ENCODE measurements at regions not wholly inside any gene's neighbourhood (a gene's known extent, or its start where the extent isn't known, plus 50 kb on each side); places are given as distances from the start of the nearest gene placed in this dataset.

DNA sequence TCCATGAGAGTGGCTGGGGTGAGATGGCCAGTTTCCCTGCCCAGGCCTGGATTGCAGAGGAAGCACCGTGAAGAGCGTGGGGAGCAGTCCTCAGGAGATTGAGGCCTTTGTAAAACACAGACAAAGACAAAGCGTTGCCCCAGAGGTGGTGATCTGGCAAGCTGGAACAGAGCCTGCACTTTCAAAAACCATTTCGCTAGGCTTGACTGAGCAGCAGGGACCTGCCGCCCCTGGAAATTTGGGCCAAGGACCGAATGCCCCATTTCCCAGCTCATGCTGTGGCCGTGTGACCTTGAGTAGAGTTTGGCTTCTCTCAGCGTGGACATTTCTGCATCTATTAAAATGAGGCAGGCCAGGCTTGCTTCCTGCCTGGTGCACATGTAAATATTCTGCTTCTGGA, 381.4 kb downstream of the BCOR start:
- no peaks in the 10 kb centered on the region for H3K4me1 ChIP-seq
- peak overlapping the region in 1 of 4 donors; percentile 2 for H3K27ac ChIP-seq
- intact Hi-C loops (cut with DNase I; ENCODE audit: low total_unique reads) (no loop called here), in situ Hi-C loops (cut with MboI; ENCODE audit: low pct_ligation_motif_present in 1 of 4, low pct_unique_long_range_greater_than_20kb in 1 of 4, low sequenced_read_pairs in 3 of 4) (no loop called here)
- no peaks in the 10 kb centered on the region for H3K9me3 ChIP-seq
- H3K4me3 ChIP-seq, result no peak overlapping the region
- H3K27me3 ChIP-seq, result no peaks in the 10 kb centered on the region
- TF ChIP-seq, protein P1, sequence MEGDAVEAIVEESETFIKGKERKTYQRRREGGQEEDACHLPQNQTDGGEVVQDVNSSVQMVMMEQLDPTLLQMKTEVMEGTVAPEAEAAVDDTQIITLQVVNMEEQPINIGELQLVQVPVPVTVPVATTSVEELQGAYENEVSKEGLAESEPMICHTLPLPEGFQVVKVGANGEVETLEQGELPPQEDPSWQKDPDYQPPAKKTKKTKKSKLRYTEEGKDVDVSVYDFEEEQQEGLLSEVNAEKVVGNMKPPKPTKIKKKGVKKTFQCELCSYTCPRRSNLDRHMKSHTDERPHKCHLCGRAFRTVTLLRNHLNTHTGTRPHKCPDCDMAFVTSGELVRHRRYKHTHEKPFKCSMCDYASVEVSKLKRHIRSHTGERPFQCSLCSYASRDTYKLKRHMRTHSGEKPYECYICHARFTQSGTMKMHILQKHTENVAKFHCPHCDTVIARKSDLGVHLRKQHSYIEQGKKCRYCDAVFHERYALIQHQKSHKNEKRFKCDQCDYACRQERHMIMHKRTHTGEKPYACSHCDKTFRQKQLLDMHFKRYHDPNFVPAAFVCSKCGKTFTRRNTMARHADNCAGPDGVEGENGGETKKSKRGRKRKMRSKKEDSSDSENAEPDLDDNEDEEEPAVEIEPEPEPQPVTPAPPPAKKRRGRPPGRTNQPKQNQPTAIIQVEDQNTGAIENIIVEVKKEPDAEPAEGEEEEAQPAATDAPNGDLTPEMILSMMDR (IDR thresholded peaks at IDR 0.05), result no peak
- TF ChIP-seq EP300 (IDR thresholded peaks at IDR 0.05; ENCODE audit: low read depth) (no peak), POLR2AphosphoS5 (IDR thresholded peaks at IDR 0.05) (no peak), POLR2A (IDR thresholded peaks at IDR 0.05) (no peak)
- no peaks in the 10 kb centered on the region for H3K36me3 ChIP-seq
- DNase-seq, result no peak
- WGBS, 2 donors (ENCODE audit: low coverage in 1 of 2), result 75% methylated on average over 8 of the region's 8 CpGs; no CpG with 5 or more reads in 1 of the 2 donors

- no peak for TF ChIP-seq POLR2A (IDR thresholded peaks at IDR 0.05)
- no peak for TF ChIP-seq POLR2AphosphoS5 (IDR thresholded peaks at IDR 0.05)
- TF ChIP-seq, protein P1 (IDR thresholded peaks at IDR 0.05), result no peak
- TF ChIP-seq EP300 (IDR thresholded peaks at IDR 0.05; ENCODE audit: low read depth), result no peak
- in situ Hi-C loops (cut with MboI; ENCODE audit: low pct_ligation_motif_present in 1 of 4, low pct_unique_long_range_greater_than_20kb in 1 of 4, low sequenced_read_pairs in 3 of 4) (no loop called here), intact Hi-C loops (cut with DNase I; ENCODE audit: low total_unique reads) (no loop called here)
- Histone ChIP-seq H3K4me3 (no peak overlapping the region), H3K27ac (peak overlapping the region in 1 of 4 donors; percentile 2), H3K4me1 (peaks cover 0 to 2% (median 0%) of the 10 kb centered on the region in 4 donors), H3K36me3 (no peaks in the 10 kb centered on the region), H3K27me3 (no peaks in the 10 kb centered on the region), H3K9me3 (no peaks in the 10 kb centered on the region)
- 75% methylated on average over 6 of the region's 6 CpGs; no CpG with 5 or more reads in 1 of the 2 donors for WGBS, 2 donors (ENCODE audit: low coverage in 1 of 2)
- no peak for DNase-seq
Measured at GRCh38 chrX:39716802-39717540, 380.8 kb downstream of the BCOR start.

- Histone ChIP-seq H3K4me1 (peaks cover 0 to 4% (median 0%) of the 10 kb centered on the region in 4 donors), H3K4me3 (no peak overlapping the region), H3K9me3 (no peaks in the 10 kb centered on the region), H3K36me3 (no peaks in the 10 kb centered on the region), H3K27me3 (no peaks in the 10 kb centered on the region), H3K27ac (no peak overlapping the region)
- TF ChIP-seq POLR2A (IDR thresholded peaks at IDR 0.05), result no peak
- in situ Hi-C loops (cut with MboI; ENCODE audit: low pct_ligation_motif_present in 1 of 4, low pct_unique_long_range_greater_than_20kb in 1 of 4, low sequenced_read_pairs in 3 of 4), result no loop called here
- intact Hi-C loops (cut with DNase I; ENCODE audit: low total_unique reads), result no loop called here
- no peak for DNase-seq
- WGBS, 2 donors (ENCODE audit: low coverage in 1 of 2), result 39% methylated on average over 2 of the region's 2 CpGs; no CpG with 5 or more reads in 1 of the 2 donors
Measured at GRCh38 chrX:39718981-39719380, 378.8 kb downstream of the BCOR start.

DNA sequence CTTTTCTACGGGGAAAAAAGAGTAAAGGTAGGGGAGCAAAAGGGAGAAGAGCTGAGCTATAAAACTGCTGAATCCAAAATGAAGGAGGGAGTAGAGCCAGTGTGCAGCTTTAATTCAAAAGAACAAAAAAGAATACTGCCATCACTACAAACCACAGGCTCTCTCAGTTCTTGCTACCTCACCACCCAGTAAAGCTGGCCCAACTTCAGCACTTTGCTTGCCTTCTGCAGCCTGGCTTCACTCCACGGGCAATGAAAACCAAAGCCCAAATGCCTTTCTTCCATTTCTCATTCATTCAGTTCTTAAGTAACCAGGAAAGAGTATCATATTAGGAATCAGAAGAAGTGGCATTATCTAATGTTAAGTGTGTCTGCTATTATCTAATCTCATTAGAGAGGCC, 376.8 kb downstream of the BCOR start:
- TF ChIP-seq EP300 (IDR thresholded peaks at IDR 0.05; ENCODE audit: low read depth) (no peak), POLR2A (IDR thresholded peaks at IDR 0.05) (no peak), POLR2AphosphoS5 (IDR thresholded peaks at IDR 0.05) (no peak)
- TF ChIP-seq, protein P1 (IDR thresholded peaks at IDR 0.05), result no peak
- no peak overlapping the region for H3K4me3 ChIP-seq
- intact Hi-C loops (cut with DNase I; ENCODE audit: low total_unique reads) (no loop called here), in situ Hi-C loops (cut with MboI; ENCODE audit: low pct_ligation_motif_present in 1 of 4, low pct_unique_long_range_greater_than_20kb in 1 of 4, low sequenced_read_pairs in 3 of 4) (no loop called here)
- peaks cover 0 to 11% (median 0%) of the 10 kb centered on the region in 4 donors for H3K4me1 ChIP-seq
- DNase-seq, result no peak
- no peak overlapping the region for H3K27ac ChIP-seq
- H3K27me3 ChIP-seq, result no peaks in the 10 kb centered on the region
- H3K36me3 ChIP-seq, result no peaks in the 10 kb centered on the region
- 72 to 80% methylated on average over 1 to 2 of the region's 2 CpGs for WGBS, 2 donors (ENCODE audit: low coverage in 1 of 2)
- H3K9me3 ChIP-seq, result no peaks in the 10 kb centered on the region

All from transverse colon (tissue), 4 donors.